ENCODE measurements at regions not wholly inside any gene's neighbourhood (a gene's known extent, or its start where the extent isn't known, plus 50 kb on each side); places are given as distances from the start of the nearest gene placed in this dataset.

- H4K20me1 ChIP-seq (ENCODE audit: insufficient read depth, low read length) = no peaks in the 10 kb centered on the region
- no peaks in the 10 kb centered on the region for H3K27me3 ChIP-seq (ENCODE audit: control insufficient read depth in 1 of 2, insufficient read depth in 2 of 2, low read length in 2 of 2)
- whole genome bisulfite sequencing (ENCODE audit: low lambda C conversion rate) = 8% methylated on average over 3 of the region's 3 CpGs
- intact Hi-C loops (cut with micrococcal nuclease; ENCODE audit: unreplicated experiment) (no loop called here), in situ Hi-C loops (cut with HindIII; ENCODE audit: extremely low pct_ligation_motif_present, low pct_unique_long_range_greater_than_20kb) (no loop called here)
- H3K27ac ChIP-seq (ENCODE audit: extremely low read length, insufficient read depth, low read length) = no peak overlapping the region
- no peaks in the 10 kb centered on the region for H3K36me3 ChIP-seq (replicated peaks in 1 of 2; ENCODE audit: control insufficient read depth in 1 of 2, insufficient read depth in 2 of 2, low read length in 2 of 2)
- no peaks in the 10 kb centered on the region for H3K9me3 ChIP-seq (ENCODE audit: low read length)
- no peak overlapping the region for H3K4me2 ChIP-seq (ENCODE audit: low read depth, low read length)
- no TSS peak for BruUV-seq (replicated peaks)
- H2AFZ ChIP-seq (ENCODE audit: low read length) = no peak overlapping the region
- ChIA-PET POLR2A (no interaction called here), CTCF (ENCODE audit: low intra/inter-chr PET ratio, low total read pairs) (no interaction called here)
- DNase-seq (ENCODE audit: low spot score) (no peak), FAIRE-seq (no peak), ATAC-seq (no peak)
- no peak overlapping the region for H3K9ac ChIP-seq (ENCODE audit: insufficient read depth, low read depth, low read length)
- H3K4me1 ChIP-seq (ENCODE audit: insufficient read depth, low read length) = no peaks in the 10 kb centered on the region
- TF ChIP-seq PBX2 (CRISPR knock-in tag; IDR thresholded peaks at IDR 0.05) (no peak), ZSCAN5A (CRISPR knock-in tag; IDR thresholded peaks at IDR 0.05; ENCODE audit: borderline replicate concordance) (no peak), PRMT3 (CRISPR knock-in tag; IDR thresholded peaks at IDR 0.05; ENCODE audit: borderline replicate concordance, low read depth) (no peak), DNMT1 (CRISPR knock-in tag; IDR thresholded peaks at IDR 0.05) (no peak), ZNF383 (CRISPR knock-in tag; IDR thresholded peaks at IDR 0.05; ENCODE audit: borderline replicate concordance) (no peak), IRF1 (CRISPR knock-in tag; IDR thresholded peaks at IDR 0.05; ENCODE audit: low read depth) (no peak), ZNF710 (CRISPR knock-in tag; IDR thresholded peaks at IDR 0.05; ENCODE audit: borderline replicate concordance) (no peak), ZNF773 (CRISPR knock-in tag; IDR thresholded peaks at IDR 0.05; ENCODE audit: borderline replicate concordance) (no peak), NFRKB (IDR thresholded peaks at IDR 0.05) (no peak), SP1 (IDR thresholded peaks at IDR 0.05) (no peak), SP1 (CRISPR knock-in tag; IDR thresholded peaks at IDR 0.05) (no peak), STAG1 (CRISPR knock-in tag; IDR thresholded peaks at IDR 0.05) (no peak), KDM3A (CRISPR knock-in tag; IDR thresholded peaks at IDR 0.05; ENCODE audit: low read depth) (no peak), ZNF589 (CRISPR knock-in tag; conservative IDR thresholded peaks at IDR 0.05) (no peak)
- H3K4me3 ChIP-seq (replicated peaks in 1 of 3; ENCODE audit: insufficient read depth in 1 of 3, low read depth in 2 of 3, low read length in 3 of 3) = no peak overlapping the region
- no peaks in the 10 kb centered on the region for H3K79me2 ChIP-seq (ENCODE audit: insufficient read depth, low read length)
Measured at GRCh38 chr5:125558466-125558865, 812.0 kb upstream of the ZNF608 start.

Data from HepG2 (cell line).